GM19043 (cell line): ENCODE measurements at regions not wholly inside any gene's neighbourhood (a gene's known extent, or its start where the extent isn't known, plus 50 kb on each side); places are given as distances from the start of the nearest gene placed in this dataset.
"Not testable (repeated sequence)": the region's sequence is repeated elsewhere in the genome, so short reads cannot be mapped to it uniquely, and the experiment has no call there.

Source experiments
- ATAC-seq: cut with Tn5 transposase; IDR thresholded peaks from one replicate; pipeline ENCODE4 v1.9.1; 2021; ENCODE audit warnings: low read depth; ENCODE audit not compliant: unreplicated experiment

GRCh38 chr11:27244900-27245299, 118.1 kb downstream of the CCDC34 start:
- no peak for ATAC-seq

GRCh38 chr11:27242591-27242990, 120.4 kb downstream of the CCDC34 start:
- no peak for ATAC-seq

- no peak for ATAC-seq
Measured at GRCh38 chr11:27241311-27242122, 121.5 kb downstream of the CCDC34 start.

GRCh38 chr11:27239305-27239942, 123.6 kb downstream of the CCDC34 start:
- no peak for ATAC-seq

GRCh38 chr11:27238811-27239210, 124.2 kb downstream of the CCDC34 start:
- ATAC-seq: no peak

GRCh38 chr11:27237643-27238042, 125.4 kb downstream of the CCDC34 start:
- ATAC-seq: no peak

- no peak for ATAC-seq
Measured at GRCh38 chr11:27234961-27235360, 128.1 kb downstream of the CCDC34 start.

GRCh38 chr11:27234043-27234668, 128.9 kb downstream of the CCDC34 start:
- ATAC-seq: peak; percentile 87

- peak; percentile 13 for ATAC-seq
Measured at GRCh38 chr11:27233654-27234042, 129.4 kb downstream of the CCDC34 start.

- no peak for ATAC-seq
Measured at GRCh38 chr11:27231530-27231929, 131.5 kb downstream of the CCDC34 start.

- no peak for ATAC-seq
Measured at GRCh38 chr11:27230192-27230572, 132.8 kb downstream of the CCDC34 start.

GRCh38 chr11:27229511-27230191, 133.4 kb downstream of the CCDC34 start:
- no peak for ATAC-seq

GRCh38 chr11:27228906-27229290, 134.1 kb downstream of the CCDC34 start:
- no peak for ATAC-seq

GRCh38 chr11:27228232-27228905, 134.6 kb downstream of the CCDC34 start:
- ATAC-seq: no peak

GRCh38 chr11:27227736-27228135, 135.3 kb downstream of the CCDC34 start:
- ATAC-seq: no peak

- ATAC-seq: not testable (repeated sequence)
Measured at GRCh38 chr11:27219487-27220039, 143.5 kb downstream of the CCDC34 start.

- ATAC-seq: no peak
Measured at GRCh38 chr11:27218421-27219038, 144.5 kb downstream of the CCDC34 start.

- no peak for ATAC-seq
Measured at GRCh38 chr11:27217948-27218420, 145.0 kb downstream of the CCDC34 start.

GRCh38 chr11:27217496-27217895, 145.5 kb downstream of the CCDC34 start:
- no peak for ATAC-seq
